ENCODE measurements at regions not wholly inside any gene's neighbourhood (a gene's known extent, or its start where the extent isn't known, plus 50 kb on each side); places are given as distances from the start of the nearest gene placed in this dataset.

DNA sequence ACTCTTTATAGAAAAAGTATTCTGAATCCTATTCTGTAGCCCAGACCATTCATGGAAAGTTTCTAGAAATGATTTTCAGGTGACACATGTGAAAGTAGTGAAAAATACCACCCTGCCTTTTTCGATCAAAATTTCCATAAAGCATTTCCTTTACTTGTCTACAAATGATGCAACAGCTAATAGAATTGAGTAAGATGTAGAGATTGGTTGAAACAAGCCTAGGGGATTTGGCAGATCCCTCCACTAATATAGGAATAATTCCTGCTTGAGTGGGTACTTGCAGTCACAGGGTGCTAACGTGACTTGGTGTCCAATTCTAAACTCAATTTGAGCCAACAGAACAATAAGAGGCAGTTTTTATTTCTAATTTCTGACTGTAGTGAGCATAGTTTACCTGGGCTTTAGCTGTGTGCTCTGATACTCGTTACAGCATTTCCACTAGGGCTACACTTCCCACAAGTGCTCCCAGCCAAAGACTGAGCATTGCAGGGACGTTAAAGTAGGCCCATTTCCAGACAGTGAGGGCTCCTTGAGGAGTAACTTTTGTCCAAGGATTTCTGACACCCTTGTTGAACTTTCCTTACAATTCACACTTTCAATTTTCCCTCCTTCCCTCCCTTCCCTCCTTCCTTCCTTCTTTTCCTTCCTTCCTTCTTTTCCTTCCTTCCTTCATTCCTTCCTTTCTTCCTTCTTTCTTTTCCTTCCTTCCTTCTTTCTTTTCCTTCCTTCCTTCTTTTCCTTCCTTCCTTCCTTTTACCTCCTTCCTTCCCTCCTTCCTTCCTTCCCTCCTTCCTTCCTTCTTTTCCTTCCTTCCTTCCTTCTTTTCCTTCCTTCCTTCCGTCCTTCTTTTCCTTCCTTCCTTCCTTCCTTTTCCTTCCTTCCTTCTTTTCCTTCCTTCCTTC, 53.9 kb upstream of the TP63 start:
- Histone ChIP-seq H3K27me3 (replicated peaks in 1 of 7) (no peaks in the 10 kb centered on the region), H3K4me3 (no peak overlapping the region), H3K27ac (no peak overlapping the region), H3K36me3 (no peaks in the 10 kb centered on the region), H3K9me3 (peaks cover 0 to 4% (median 0%) of the 10 kb centered on the region in 8 donors), H3K4me1 (no peaks in the 10 kb centered on the region)
- TF ChIP-seq POLR2AphosphoS5 (IDR thresholded peaks at IDR 0.05) = no peak
- TF ChIP-seq POLR2A (IDR thresholded peaks at IDR 0.05) = no peak
- TF ChIP-seq, protein P1, sequence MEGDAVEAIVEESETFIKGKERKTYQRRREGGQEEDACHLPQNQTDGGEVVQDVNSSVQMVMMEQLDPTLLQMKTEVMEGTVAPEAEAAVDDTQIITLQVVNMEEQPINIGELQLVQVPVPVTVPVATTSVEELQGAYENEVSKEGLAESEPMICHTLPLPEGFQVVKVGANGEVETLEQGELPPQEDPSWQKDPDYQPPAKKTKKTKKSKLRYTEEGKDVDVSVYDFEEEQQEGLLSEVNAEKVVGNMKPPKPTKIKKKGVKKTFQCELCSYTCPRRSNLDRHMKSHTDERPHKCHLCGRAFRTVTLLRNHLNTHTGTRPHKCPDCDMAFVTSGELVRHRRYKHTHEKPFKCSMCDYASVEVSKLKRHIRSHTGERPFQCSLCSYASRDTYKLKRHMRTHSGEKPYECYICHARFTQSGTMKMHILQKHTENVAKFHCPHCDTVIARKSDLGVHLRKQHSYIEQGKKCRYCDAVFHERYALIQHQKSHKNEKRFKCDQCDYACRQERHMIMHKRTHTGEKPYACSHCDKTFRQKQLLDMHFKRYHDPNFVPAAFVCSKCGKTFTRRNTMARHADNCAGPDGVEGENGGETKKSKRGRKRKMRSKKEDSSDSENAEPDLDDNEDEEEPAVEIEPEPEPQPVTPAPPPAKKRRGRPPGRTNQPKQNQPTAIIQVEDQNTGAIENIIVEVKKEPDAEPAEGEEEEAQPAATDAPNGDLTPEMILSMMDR (IDR thresholded peaks at IDR 0.05 in 8 of 11, conservative IDR thresholded peaks at IDR 0.05 in 3 of 11) = no peak
- DNase-seq = no peak
- intact Hi-C loops (cut with DNase I; ENCODE audit: low total_unique reads) = no loop called here
- 66 to 76% (median 68%) methylated on average over 5 of the region's 5 CpGs for WGBS, 5 donors

DNA sequence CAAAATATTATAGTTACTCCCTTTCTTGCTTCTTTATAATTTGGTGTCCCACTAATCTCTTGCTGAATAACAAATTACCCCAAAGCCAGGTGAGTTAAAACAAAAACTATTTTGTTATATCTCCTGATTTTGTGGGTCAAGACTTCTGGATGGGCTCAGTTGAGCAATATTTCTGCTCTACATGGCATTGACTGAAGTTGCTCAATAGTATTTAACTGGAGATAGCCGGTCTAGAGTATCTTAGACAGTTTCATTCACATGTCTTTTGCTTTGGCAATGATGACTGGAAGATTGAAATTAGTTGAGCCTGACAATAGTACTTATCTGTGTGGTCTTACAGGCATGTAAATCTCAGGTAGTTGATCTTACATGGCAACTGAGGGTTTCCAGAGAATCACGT, 51.0 kb upstream of the TP63 start:
- 90 to 96% (median 92%) methylated on average over 2 of the region's 2 CpGs for WGBS, 5 donors
- intact Hi-C loops (cut with DNase I; ENCODE audit: low total_unique reads) = no loop called here
- no peak for TF ChIP-seq POLR2AphosphoS5 (IDR thresholded peaks at IDR 0.05)

More for the DNA sequence above, 51.0 kb upstream of the TP63 start:
- no peak for DNase-seq
- Histone ChIP-seq H3K27me3 (replicated peaks in 1 of 7) (no peaks in the 10 kb centered on the region), H3K4me1 (no peaks in the 10 kb centered on the region), H3K9me3 (peaks cover 0 to 4% (median 0%) of the 10 kb centered on the region in 8 donors), H3K36me3 (no peaks in the 10 kb centered on the region), H3K27ac (no peak overlapping the region), H3K4me3 (no peak overlapping the region)
